SK-N-SH (cell line): ENCODE measurements at regions not wholly inside any gene's neighbourhood (a gene's known extent, or its start where the extent isn't known, plus 50 kb on each side); places are given as distances from the start of the nearest gene placed in this dataset.
A peak's percentile ranks its signal among the peaks of the same experiment; 100 is the strongest.

ENCODE experiments used
- CTCF ChIA-PET: fragments of 300-600, 350-600 bp; formaldehyde crosslinking; extraction: SDS; loops from one replicate; lab custom pipeline; 2021; lab: Yijun Ruan, JAX
- POLR2A ChIA-PET: fragments of 350-600 bp; sonication (Branson Sonifier 250); formaldehyde crosslinking; extraction: SDS; loops from one replicate; lab custom pipeline; 2020; ENCODE audit warnings: antibody characterized with exemption, inconsistent platforms; lab: Yijun Ruan, JAX
- DNase-seq: peaks from one replicate; pipeline ENCODE4 v3.0.0; 2012
- H2AFZ ChIP-seq: fragments of 200-600 bp; sonication (generic); 2 replicates; pipeline ENCODE4 v1.8.1; 2016; ENCODE audit warnings: antibody characterized with exemption, mild to moderate bottlenecking, low read depth
- H3F3A ChIP-seq: fragments of 200-600 bp; sonication (generic); replicated peaks from 2 replicates; pipeline ENCODE3; 2016; ENCODE audit warnings: antibody characterized with exemption, mild to moderate bottlenecking; ENCODE audit not compliant: insufficient read depth
- H3K27ac ChIP-seq, 2 experiments: fragments of 200-500 bp in 1 of 2; fragments of 200-600 bp in 1 of 2; sonication (Bioruptor generic) in 1 of 2; sonication (generic), shearing (Covaris generic) in 1 of 2; 2 replicates each; pipeline versions ENCODE4 v1.5.1 to v1.6.1; 2014 to 2016; ENCODE audit warnings: low read depth in 2 of 2, inconsistent platforms in 1 of 2, low read length in 1 of 2, mild to moderate bottlenecking in 1 of 2, mixed read lengths in 1 of 2
- H3K27me3 ChIP-seq: fragments of 200-600 bp; sonication (generic), shearing (Covaris generic); 2 replicates; pipeline ENCODE4 v1.6.1; 2016; ENCODE audit warnings: mixed run types; ENCODE audit not compliant: insufficient read depth
- H3K36me3 ChIP-seq, 2 experiments: fragments of 200-500 bp in 1 of 2; fragments of 200-600 bp in 1 of 2; sonication (Bioruptor generic) in 1 of 2; sonication (generic) in 1 of 2; replicated peaks in 1 of 2; 2 replicates each; pipeline versions ENCODE3 to v1.5.1; 2014 to 2016; ENCODE audit warnings: low read length in 1 of 2, mild to moderate bottlenecking in 1 of 2; ENCODE audit not compliant: insufficient read depth in 2 of 2, control insufficient read depth in 1 of 2
- H3K4me1 ChIP-seq, 2 experiments: fragments of 200-500 bp in 1 of 2; fragments of 200-600 bp in 1 of 2; sonication (Bioruptor generic) in 1 of 2; sonication (generic), shearing (Covaris generic) in 1 of 2; 2 replicates each; pipeline versions ENCODE4 v1.5.1 to v1.6.1; 2014 to 2016; ENCODE audit warnings: low read depth in 1 of 2, low read length in 1 of 2, mixed run types in 1 of 2; ENCODE audit not compliant: insufficient read depth in 2 of 2, control insufficient read depth in 1 of 2
- H3K4me2 ChIP-seq: fragments of 200-600 bp; sonication (generic), shearing (Covaris generic); 2 replicates; pipeline ENCODE4 v1.6.1; 2017; ENCODE audit warnings: mixed run types
- H3K4me3 ChIP-seq, 2 experiments: fragments of 200-500 bp in 1 of 2; fragments of 200-600 bp in 1 of 2; sonication (Bioruptor generic) in 1 of 2; sonication (generic), shearing (Covaris generic) in 1 of 2; 2 replicates each; pipeline versions ENCODE4 v1.5.1 to v1.8.1; 2014 to 2016; ENCODE audit warnings: low read depth in 2 of 2, inconsistent platforms in 1 of 2, low read length in 1 of 2, mild to moderate bottlenecking in 1 of 2, mixed read lengths in 1 of 2, moderate library complexity in 1 of 2
- H3K79me2 ChIP-seq: fragments of 200-600 bp; sonication (generic); 2 replicates; pipeline ENCODE4 v1.8.1; 2017; ENCODE audit warnings: mild to moderate bottlenecking; ENCODE audit not compliant: insufficient read depth
- H3K9ac ChIP-seq: fragments of 200-600 bp; sonication (generic); 2 replicates; pipeline ENCODE4 v1.6.1; 2017; ENCODE audit warnings: mixed run types
- H3K9me2 ChIP-seq: fragments of 200-600 bp; sonication (generic); 2 replicates; pipeline ENCODE4 v1.6.1; 2017; ENCODE audit warnings: mixed run types
- H3K9me3 ChIP-seq: fragments of 200-600 bp; sonication (generic); 2 replicates; pipeline ENCODE4 v1.6.1; 2017; ENCODE audit warnings: mixed run types, mild to moderate bottlenecking, moderate library complexity
- H4K20me1 ChIP-seq: fragments of 200-600 bp; sonication (generic); 2 replicates; pipeline ENCODE4 v1.6.1; 2017; ENCODE audit warnings: mild to moderate bottlenecking, mixed run types; ENCODE audit not compliant: insufficient read depth
- CHD2 ChIP-seq: fragments of 150-350 bp; IDR thresholded peaks from 2 replicates; pipeline ENCODE4 v1.6.1; 2018; ENCODE audit warnings: low read length; ENCODE audit not compliant: partially characterized antibody
- ELF1 ChIP-seq: IDR thresholded peaks from 2 replicates; pipeline ENCODE4 v1.4.0; 2012
- EP300 ChIP-seq, 2 experiments: IDR thresholded peaks; 2 replicates each; pipeline versions ENCODE4 v1.4.0 to v1.6.1; 2012; ENCODE audit warnings: borderline replicate concordance in 1 of 2, low read depth in 1 of 2, low read length in 1 of 2
- FOXJ3 ChIP-seq: sonication (generic); formaldehyde crosslinking; IDR thresholded peaks from 2 replicates; pipeline ENCODE4 v1.5.1; 2020; ENCODE audit warnings: mild to moderate bottlenecking, missing genetic modification reagents
- FOXM1 ChIP-seq: IDR thresholded peaks from 2 replicates; pipeline ENCODE4 v1.4.0; 2012; ENCODE audit warnings: low read depth, mild to moderate bottlenecking
- GATA2 ChIP-seq: sonication (generic); formaldehyde crosslinking; IDR thresholded peaks from 2 replicates; pipeline ENCODE4 v1.5.0; 2020; ENCODE audit warnings: mild to moderate bottlenecking, missing genetic modification reagents
- IRF3 ChIP-seq: fragments of 150-350 bp; IDR thresholded peaks from 2 replicates; pipeline ENCODE4 v1.6.1; 2016; ENCODE audit warnings: mild to moderate bottlenecking, low read depth, low read length
- JUND ChIP-seq: IDR thresholded peaks from 2 replicates; pipeline ENCODE4 v1.4.0; 2012
- MEF2A ChIP-seq: IDR thresholded peaks from 2 replicates; pipeline ENCODE4 v1.4.0; 2012; ENCODE audit warnings: low read depth, borderline replicate concordance
- MXI1 ChIP-seq: IDR thresholded peaks from 2 replicates; pipeline ENCODE4 v1.6.1; 2012; ENCODE audit warnings: mild to moderate bottlenecking, low read depth, low read length, improper control_type of control experiment
- PBX3 ChIP-seq: IDR thresholded peaks from 2 replicates; pipeline ENCODE4; 2012
- POLR2AphosphoS5 ChIP-seq: IDR thresholded peaks from 2 replicates; pipeline ENCODE4 v1.6.1; 2012; ENCODE audit warnings: low read depth, low read length
- RCOR1 ChIP-seq: fragments of 150-350 bp; IDR thresholded peaks from 2 replicates; pipeline ENCODE4 v1.6.1; 2017; ENCODE audit warnings: antibody characterized with exemption, low read length
- REST ChIP-seq: IDR thresholded peaks from 2 replicates; pipeline ENCODE4 v1.6.1; 2012; ENCODE audit warnings: mild to moderate bottlenecking, low read depth, low read length, moderate library complexity
- SMC3 ChIP-seq: IDR thresholded peaks from 2 replicates; pipeline ENCODE4 v1.6.1; 2012; ENCODE audit warnings: low read depth, low read length, improper control_type of control experiment
- USF1 ChIP-seq: IDR thresholded peaks from 2 replicates; pipeline ENCODE4 v1.4.0; 2012; ENCODE audit warnings: low read depth, borderline replicate concordance
- YY1 ChIP-seq: IDR thresholded peaks from 2 replicates; pipeline ENCODE4 v1.4.0; 2012; ENCODE audit warnings: low read depth, mild to moderate bottlenecking
- WGBS: methylation state at CpG from one replicate; pipeline ENCODE4 v1.1.6; 2017; ENCODE audit warnings: low lambda C conversion rate; 5-methylcytosine and 5-hydroxymethylcytosine counted together

GRCh38 chr4:41832961-41833360, 84.4 kb upstream of the PHOX2B start:
- Histone ChIP-seq H3K9ac (no peak overlapping the region), H3K4me1 (peaks cover 0 to 11% of the 10 kb centered on the region in 2 experiments; a peak in 2 of 4 replicates), H3F3A (no peaks in the 10 kb centered on the region), H3K4me2 (no peak overlapping the region), H3K27ac (peak overlapping the region in 1 of 2 experiments; percentile 88; a peak in 2 of 4 replicates), H4K20me1 (no peaks in the 10 kb centered on the region), H3K36me3 (no peaks in the 10 kb centered on the region), H3K4me3 (no peak overlapping the region), H3K79me2 (no peaks in the 10 kb centered on the region), H3K27me3 (no peaks in the 10 kb centered on the region), H2AFZ (no peak overlapping the region), H3K9me2 (no peaks in the 10 kb centered on the region), H3K9me3 (no peaks in the 10 kb centered on the region)
- DNase-seq = no peak
- no peak for TF ChIP-seq PBX3
- no peak for TF ChIP-seq GATA2
- TF ChIP-seq EP300 (IDR thresholded peaks at IDR 0.05; ENCODE audit: borderline replicate concordance in 1 of 2, low read depth in 1 of 2, low read length in 1 of 2) = no peak
- TF ChIP-seq USF1 = no peak
- no peak for TF ChIP-seq FOXM1
- no peak for TF ChIP-seq POLR2AphosphoS5
- TF ChIP-seq IRF3 = no peak
- TF ChIP-seq FOXJ3 (CRISPR knock-in tag) = no peak
- no peak for TF ChIP-seq SMC3
- TF ChIP-seq YY1 = no peak
- no peak for TF ChIP-seq RCOR1
- TF ChIP-seq MXI1 = no peak
- TF ChIP-seq JUND = no peak
- TF ChIP-seq MEF2A = no peak
- TF ChIP-seq REST = no peak
- TF ChIP-seq ELF1 = no peak
- no peak for TF ChIP-seq CHD2
- POLR2A ChIA-PET = interaction anchor here (1.0 to 3.9 kb wide), 2 partner anchors 82 to 85 kb away, joined by 4 to 39 read pairs; partner anchors contain the start of gene PHOX2B
- CTCF ChIA-PET = interaction anchor here (1.4 to 2.0 kb wide), 3 partner anchors 17 to 140 kb away, joined by 3 to 7 read pairs (median 5); no protein-coding TSS in a partner anchor
- WGBS = 8% methylated on average over 1 of the region's 1 CpG
